ENCODE measurements at regions not wholly inside any gene's neighbourhood (a gene's known extent, or its start where the extent isn't known, plus 50 kb on each side); places are given as distances from the start of the nearest gene placed in this dataset.

DNA sequence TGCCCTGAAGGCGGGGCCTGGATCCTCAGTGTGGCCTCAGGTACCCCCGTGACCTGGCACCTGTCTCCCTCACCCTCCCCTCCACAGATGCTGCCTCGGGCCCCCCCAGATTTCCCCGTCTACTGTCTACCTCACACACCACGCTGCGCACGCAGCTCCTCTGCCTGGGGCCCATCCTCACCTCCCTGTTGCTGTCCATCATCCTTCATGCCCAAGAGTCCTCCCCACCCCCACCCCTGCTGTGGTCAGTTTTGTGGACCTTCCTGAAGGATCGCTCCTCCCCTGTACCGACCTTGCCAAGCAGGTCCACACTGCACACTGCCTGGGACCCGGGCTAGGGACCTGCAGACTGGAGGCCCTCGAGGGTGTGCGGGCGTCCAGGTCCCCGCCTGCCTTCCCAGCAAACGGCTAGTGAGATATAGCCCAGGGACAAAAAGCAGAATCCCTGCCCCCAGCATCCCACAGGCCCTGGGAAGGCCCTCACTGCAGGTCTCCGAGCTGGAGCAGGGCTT is 197.4 kb upstream of the DIO3 start:
- DNase-seq, result no peak

DNA sequence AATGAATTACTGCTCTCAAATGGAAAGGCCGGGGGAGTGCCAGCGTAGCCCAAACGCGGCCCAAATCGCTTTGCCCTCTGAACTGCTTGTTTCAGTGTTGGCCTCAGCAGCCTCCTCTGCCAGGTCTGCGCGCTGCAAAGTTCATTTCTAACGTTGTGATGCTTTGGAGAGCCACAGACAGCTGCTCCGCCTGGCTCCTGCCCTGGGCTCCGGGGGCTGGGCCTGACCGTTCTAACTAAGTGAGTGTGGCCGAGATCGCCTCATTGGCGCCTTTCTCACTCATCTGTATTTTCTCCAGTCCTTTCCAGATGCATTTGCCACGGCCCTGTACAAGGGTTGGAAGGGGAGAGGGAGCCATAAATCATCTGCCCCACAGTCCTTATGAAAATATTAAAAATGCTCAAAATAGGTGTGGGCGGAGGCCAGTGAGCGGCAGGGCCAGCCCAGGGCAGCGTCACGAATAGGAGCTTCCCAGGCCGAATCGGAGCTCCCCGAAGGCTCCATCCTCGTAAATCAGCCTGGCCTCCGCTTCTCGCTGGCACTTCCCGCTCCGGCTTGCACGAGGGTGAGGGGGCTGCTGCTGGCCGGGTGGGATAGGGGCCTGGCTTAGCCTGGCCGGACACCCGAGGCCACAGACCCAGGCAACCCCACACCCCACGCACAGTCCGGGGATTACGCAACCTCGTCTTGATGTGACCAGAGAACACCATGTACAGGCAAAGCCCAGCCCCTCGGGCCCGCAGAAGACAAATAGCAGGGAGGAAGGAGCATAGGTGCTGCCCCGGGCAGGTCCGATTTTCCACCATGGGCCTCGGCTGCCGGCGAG is 196.6 kb upstream of the DIO3 start:
- DNase-seq, result no peak

DNA sequence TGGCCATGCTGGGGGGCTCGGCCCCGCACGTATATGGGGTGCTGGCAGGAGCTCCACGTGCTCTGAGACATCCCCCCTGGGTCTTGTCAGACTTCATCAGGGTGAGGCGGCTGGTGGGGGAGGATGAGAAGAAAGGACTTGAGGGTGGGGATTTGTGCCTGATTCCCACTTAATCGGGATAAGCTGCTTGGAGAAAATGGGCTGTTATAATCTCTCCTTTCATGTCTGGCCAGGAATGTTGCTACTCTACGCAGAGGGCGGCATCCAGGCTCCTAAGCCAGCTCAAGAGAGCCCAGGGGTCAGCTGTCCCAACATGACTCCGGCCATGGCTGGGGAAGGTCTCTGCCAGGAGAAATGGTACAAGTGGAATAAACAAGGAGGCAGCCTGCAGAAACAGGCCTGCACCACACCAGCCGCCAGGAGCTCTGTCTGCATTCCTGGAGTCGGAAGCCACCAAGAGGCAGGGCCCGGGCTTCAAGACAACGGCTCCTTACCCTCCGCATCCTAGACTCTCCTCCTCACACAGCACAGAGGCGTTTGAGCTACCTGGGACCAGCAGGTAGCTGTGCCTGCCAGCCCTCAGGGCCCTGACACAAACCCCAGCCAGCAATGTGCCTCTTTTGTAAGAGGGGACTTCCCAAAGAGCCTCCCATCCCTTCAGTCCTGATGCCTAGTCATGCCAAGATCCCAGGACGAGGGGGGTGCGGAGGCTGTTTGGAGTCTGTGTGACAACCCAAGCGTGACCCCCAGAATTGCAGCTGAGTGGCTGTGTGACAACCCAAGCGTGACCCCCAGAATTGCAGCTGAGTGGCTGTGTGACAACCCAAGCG is 195.8 kb upstream of the DIO3 start:
- DNase-seq, result no peak

DNA sequence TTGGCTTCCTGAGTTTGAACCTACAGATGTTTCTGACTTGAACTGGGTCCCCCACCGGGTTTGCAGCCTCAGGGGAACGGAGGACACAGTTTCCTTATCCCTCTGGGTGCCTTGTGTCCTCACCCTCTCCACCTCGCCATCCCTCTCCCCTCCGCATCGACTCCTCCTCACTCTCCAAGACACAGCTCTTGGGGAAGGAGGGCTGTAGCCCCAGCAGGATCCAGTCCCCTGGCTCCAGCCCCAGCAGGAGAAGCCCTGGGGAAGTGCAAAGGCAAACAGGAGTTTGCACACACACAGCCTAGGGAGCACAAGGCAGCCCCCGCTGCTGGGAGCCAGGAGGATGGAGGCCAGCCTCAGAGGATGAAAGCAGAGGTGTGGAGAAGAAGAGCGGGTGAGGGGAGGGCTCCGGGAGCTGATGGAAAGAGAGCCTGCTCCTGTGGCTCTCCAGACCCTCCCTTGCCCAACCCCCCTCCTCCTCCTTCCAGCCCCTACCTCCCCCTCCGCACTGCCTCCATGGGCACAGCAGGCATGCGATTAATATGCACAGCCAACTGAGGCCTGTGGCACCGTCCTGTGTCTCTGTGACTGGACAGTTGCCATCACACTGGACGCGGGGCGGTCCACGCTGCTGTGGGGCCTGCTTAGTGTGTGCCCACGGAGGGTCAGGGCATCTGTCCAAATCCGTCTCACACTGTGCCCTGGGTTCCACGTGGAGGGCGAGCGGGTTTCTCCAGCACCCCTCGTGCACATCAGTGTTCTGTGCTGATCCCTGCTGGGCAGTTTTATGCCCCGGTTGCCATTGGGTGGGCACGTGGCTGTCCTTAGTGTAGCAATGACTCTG is 193.7 kb upstream of the DIO3 start:
- DNase-seq, result no peak

DNA sequence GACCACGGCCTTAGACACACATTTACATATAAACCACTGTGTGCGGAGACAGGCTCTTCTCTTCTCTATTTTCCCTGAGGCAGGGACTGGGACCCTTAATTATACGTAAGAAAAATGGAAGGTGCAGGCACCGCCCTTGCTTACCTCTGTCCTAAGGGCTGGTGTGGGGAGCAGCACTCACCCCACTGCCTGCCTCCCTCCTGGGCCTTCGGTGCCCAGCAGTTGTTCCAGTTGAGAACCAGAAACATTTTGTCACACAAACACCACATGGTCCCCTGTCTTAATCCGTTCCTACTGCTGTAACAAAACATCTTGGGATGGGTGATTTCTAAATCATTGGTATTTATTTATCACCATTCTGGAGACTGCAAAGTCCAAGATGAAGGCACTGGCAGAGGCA is 192.7 kb upstream of the DIO3 start:
- DNase-seq, result no peak

DNA sequence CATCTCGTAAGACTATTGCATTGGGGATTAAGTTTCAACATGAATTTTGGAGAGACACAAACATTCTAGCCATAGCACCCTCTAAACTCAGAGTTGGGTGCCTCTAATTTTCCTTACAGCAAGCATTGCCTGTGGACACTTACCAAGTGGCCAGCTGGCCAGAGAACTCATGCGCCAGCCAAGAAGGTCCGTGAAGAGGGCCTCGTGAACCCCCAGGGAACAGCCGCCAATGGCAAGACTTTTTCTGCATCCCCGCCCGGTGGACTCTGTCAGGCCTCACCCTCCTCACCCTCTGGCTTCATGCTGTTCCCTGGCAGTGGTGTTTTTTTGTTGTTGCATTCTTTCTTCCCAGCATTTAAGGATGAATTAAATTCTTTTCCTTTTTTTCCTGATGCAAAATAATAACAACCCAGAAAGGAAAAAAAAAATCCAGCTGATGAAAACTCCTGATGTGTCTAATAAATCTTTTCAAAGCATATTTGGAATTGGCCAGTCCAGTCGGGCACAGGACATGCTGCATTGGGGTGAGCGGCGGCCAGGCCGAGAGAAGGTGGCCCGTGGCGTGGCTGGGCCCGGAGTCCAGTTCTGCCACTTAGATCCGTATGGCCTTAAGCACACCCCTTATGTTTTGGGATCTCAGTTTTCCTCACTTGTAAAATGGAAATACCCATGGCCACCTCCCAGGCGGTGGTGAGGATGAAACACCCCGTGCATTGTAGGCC is 191.9 kb upstream of the DIO3 start:
- DNase-seq, result no peak

DNA sequence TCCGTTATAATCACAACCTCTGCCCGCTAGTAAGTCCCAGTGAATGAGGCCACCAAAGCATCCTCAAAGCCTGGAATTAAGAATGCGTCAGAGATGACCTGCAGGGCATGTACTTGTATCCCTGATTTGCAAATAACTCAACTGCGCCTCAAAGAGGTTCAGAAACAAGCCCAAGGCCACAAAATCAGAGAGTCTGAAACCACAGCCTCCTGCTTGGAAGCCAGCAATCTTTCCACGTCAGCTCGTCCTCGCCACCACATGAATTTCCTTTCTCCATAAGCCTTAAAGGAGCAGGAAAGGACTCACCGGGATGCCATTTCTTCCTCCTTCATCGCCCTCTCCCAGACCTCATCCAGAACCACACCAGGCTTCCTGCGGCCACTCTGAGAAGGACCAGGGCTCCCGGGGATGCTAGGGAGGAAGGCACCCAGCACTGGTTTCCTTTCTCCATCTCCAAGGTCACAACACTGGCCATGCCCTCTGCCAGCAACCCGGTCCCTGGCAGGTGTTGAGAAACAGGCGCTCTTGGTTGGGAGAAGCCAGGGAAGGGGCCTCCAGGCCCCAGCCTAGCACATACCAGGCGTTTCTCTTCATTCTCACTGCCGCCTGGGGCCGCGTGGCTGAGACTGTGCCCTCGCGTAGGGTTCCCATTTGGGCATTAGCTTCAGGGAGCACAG is 191.2 kb upstream of the DIO3 start:
- DNase-seq, result no peak

DNA sequence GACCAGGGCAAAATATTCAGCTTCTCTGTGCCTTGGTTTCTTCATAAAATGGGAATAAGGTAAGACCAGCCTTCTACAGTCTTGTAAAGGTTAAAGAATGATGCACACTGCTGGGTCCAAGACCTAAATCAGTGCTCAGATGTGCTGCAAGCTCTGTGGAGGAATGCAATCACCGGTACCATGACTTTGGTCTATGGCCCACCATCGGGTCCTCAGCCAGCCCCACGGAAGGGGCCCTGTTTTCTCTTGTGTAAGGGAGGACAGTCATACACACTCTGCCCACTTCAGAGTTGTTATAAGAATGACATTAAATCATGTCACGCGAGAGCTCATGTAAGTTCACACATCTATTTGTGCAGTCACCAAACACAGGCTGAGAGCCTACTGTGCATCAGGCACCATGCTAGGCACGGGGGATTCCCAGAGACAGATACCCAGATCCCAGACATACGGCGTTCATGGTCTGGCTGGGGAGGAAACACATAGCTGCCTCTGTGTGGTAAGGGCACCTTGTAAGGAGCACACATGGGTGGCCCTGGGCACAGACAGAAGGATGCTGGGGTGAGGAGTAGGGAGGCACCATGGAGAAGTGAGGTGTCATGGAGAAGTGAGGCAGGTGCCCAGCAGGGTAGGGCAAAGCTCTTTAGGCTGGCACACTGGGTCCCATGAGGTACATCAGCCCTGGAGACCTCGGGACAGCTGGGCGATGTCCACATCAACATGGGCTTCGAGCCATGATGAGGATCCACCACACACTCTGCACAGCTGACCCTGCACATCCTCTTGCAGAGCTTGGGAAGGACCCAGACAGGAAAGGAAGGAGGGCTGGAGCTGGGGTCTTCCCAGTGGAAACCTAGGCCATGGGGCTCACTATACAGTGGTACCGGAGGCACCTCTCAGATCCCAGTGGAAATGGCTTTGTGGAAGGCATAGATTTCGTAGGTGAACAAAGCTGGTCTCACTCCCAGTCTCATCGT is 190.4 kb upstream of the DIO3 start:
- no peak for DNase-seq

DNA sequence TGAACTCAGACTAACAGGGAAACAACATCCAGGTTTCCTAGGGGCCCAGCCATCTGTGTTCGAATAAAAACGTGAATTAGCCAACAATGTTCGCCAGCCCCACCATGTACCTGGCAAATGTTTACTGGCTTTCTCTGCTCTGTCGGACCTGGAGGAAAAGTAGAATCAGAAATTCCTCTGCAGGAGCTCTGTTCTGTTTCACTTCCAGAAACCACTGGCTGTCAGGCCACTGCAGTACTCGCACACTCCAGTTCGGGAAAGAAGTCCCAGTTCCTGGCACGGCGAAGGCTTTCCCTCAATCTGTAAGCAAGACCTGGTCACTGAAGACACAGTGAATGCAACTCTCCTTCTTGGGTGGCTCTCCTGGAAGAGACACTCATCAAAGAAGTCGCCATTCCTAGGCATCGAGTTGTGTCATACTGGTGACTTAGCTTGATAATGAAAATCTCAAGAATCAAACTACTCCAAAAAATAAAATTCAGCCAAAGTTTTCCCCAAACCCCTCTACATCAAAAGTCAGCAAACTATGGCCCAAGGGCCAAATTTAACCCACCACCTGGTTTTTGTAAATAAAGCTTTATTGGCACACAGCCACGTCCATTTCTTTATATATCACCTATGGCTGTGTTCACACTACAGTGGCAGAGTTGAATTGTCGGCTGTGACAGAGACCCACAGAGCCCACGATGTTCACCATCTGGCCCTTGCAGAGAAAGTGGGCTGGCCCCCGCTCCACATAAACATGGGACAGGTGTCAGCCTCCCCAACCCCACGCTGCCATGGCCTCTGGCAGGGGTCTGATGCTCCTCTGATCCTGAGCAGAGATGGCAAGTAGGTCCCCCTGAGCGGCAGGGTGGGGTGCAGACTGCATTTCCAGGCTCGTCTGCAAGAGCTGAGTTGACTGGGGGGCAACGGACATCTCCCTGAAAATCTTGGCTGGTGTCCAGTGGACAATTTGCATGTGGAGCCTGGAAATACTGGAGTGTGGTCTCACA is 189.2 kb upstream of the DIO3 start:
- DNase-seq, result no peak

DNA sequence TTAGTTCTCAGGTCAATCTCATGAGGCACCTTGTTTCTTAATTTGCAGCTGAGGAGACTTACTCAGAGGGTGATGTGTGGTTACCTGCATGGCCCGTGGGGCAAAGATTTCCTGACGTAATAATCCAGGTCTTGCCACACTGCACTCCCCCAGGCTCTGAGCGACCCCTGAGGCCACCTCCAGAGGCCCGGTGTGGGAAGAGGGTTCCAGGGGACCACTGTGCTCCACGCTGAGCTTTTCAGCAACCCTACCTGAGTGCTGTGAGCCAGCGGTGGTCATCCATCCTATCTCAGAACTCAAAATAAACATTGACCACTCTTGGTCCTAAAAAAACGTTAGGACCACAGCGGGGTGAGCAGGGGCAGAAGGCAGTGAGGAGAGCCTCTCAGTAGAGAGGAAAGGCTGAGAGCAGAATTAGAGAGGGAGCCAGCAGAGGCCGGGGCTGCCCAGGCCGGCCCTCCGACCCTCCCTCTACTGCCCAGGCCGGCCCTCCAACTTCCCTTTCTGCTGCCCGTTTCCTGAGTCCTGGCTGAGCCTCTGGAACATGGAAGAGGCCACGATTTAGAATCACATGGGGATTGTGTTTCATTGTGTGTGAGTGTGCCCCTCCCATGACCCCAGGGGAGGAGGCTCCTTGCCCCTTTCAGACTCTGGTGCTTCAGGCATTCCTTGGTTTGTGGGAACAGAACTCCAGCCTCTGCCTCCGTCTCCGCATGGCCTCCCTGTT is 188.2 kb upstream of the DIO3 start:
- no peak for DNase-seq

DNA sequence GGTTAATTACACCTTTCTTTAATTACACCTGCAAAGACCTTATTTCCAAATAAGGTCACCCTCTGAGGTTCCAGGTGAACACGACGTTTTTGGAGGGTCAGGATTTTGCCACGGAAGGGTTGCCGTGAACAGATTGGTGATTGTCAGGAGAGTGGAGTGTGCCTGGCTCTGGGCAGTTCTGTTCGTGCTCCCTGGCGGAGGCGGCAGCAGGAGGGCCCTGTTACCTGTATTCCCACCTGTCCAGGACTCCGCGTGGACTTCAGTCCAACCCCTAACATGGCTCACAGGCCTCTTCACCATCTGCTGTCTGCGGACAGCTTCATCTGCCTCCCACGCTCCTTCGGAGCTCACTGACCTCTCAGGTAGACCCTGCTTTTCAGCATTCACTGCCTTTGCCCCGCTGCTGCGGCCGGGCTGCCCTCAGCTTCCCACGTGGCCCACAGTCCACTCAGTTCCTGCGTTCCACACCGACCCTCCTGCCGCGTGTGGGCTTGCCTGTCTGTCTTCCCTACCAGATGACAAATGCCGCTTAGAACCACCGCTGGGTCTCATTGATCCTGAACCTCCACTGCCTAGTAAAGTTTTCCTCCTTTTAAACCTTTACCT is 187.5 kb upstream of the DIO3 start:
- no peak for DNase-seq

DNA sequence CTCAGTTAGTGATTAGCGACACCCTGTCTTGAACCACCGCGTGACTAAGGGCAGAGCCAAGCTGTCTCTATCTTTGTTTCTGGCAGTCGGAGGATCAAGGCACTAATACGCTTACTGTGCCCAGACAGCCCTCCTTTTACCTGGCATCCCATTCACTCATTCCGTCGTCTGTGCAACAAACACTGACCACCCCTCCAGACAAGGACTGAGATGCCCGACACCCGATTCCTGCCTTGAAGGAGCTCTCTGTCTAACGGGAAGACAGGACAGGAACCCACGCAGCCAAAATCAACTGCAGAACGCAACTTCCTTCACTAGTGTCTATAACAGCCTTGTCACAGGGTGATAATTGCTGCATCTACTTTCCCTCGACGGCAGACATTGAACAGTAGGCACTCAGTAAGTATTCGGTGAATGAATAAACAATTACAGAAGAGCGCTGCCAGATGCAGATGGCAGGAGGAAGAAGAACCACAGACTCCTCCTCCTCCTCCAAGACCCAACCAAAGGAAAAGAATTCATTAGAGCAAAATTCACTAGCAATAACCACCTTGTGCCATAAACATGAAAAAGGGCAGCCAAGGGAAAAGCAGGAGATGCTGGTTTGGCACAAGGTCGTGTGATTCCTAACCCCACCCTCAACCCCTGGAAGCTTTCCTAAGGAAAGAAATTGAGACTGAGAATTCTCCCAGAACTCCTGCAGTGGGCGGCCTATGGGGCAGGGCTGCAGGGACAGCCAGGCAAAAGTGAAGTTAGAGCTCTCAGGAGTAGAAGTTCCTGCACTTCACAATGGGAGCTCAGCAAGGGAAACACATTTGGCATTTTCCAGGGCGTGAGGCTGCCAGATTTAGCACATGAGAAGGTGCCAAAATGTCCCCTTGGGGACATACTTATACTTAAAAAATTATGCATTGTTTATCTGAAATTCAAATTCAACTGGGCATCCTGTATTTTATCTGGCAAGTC is 186.6 kb upstream of the DIO3 start:
- no peak for DNase-seq

DNA sequence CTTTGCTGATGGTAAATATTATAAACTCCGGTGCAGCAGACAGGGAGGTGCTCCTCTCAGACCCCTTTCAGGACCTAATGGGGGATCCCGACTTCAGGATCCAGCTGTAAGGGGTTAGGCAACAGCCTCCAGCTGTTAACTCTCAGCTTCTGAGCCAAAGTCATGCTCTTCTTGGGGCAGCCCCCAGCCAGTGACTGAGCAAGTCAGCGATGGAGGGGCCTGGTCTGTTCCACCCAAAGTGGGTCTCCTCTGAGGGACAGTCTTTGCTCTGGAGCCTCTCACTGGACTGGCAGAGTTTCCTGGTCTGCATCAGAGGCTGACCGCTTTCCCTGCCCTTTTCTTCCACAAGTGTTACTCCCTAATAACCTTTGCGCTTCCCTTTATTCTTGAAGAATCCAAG is 184.2 kb upstream of the DIO3 start:
- no peak for DNase-seq

DNA sequence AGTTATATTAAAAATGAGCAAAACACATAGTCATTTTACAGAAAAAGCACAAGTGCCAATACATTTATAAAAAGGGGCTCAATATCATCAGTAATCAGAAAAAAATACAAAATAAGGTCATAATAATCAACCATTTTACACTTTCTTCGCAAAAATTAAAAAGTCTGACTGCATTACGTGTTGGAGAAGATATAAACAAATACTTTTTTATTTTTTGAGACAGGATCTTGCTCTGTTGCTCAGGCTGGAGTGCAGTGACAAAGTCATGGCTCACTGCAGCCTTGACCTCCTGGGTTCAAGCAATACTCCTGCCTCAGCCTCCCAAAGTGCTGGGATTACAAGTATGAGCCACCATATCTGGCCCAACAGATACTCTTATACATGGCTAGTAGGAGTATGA is 181.5 kb upstream of the DIO3 start:
- DNase-seq, result no peak

DNA sequence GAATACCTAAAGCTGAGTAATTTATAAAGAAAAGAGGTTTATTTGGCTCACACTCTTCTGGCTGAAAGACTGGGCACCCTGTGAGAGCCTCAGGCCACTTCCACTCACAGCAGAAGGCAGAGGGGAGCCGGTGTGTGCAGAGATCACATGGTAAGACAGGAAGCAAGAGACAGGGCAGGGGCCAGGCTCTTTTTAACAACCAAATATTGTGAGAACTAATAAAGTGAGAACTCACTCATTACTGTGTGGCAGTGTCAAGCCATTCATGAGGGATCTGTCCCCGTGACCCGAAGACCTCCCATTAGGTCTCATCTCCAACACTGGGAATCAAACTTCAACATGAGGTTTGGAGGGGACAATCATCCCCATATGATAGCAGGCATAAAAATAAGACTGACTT is 180.8 kb upstream of the DIO3 start:
- DNase-seq, result no peak

DNA sequence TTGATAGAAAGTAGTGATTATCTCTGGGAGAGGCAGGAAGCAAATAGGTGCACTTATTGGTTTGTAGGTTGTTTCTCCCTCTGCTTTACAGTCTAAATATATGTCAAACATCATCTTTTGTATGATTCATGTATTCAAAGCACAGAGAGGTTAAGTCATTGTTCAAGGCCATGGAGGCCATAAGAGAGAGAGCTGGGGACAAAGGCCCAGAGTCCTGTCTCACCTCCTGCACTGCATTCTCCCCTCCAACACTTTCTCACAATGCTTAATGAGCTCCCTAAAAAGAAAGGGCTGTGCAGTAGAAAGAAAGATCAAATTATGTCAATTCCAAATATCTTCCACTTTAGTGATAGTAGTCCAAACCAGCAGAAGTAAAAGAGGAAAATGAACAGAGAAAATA is 180.4 kb upstream of the DIO3 start:
- no peak for DNase-seq
